GM04504 (cell line): ENCODE measurements at regions not wholly inside any gene's neighbourhood (a gene's known extent, or its start where the extent isn't known, plus 50 kb on each side); places are given as distances from the start of the nearest gene placed in this dataset.

Source experiments
- DNase-seq: peaks from one replicate; pipeline ENCODE4 v3.0.0-alpha.2; 2012; ENCODE audit warnings: low read depth

- DNase-seq, result no peak
Measured at GRCh38 chr10:78981970-78982281, 86.8 kb upstream of the ZMIZ1 start.

- no peak for DNase-seq
Measured at GRCh38 chr10:78982726-78983125, 86.0 kb upstream of the ZMIZ1 start.

GRCh38 chr10:78983608-78984007 is 85.2 kb upstream of the ZMIZ1 start:
- DNase-seq, result no peak

- DNase-seq, result no peak
Measured at GRCh38 chr10:78985973-78986818, 82.6 kb upstream of the ZMIZ1 start.

- DNase-seq, result no peak
Measured at GRCh38 chr10:78991187-78991586, 77.6 kb upstream of the ZMIZ1 start.

- no peak for DNase-seq
Measured at GRCh38 chr10:78992333-78992732, 76.4 kb upstream of the ZMIZ1 start.

GRCh38 chr10:78993261-78993945 is 75.4 kb upstream of the ZMIZ1 start:
- no peak for DNase-seq

- no peak for DNase-seq
Measured at GRCh38 chr10:78995987-78996791, 72.6 kb upstream of the ZMIZ1 start.

- no peak for DNase-seq
Measured at GRCh38 chr10:78996792-78997129, 72.0 kb upstream of the ZMIZ1 start.

GRCh38 chr10:78997635-78998618 is 70.8 kb upstream of the ZMIZ1 start:
- DNase-seq, result no peak

- no peak for DNase-seq
Measured at GRCh38 chr10:79001082-79001885, 67.5 kb upstream of the ZMIZ1 start.

- DNase-seq, result no peak
Measured at GRCh38 chr10:79002336-79002735, 66.4 kb upstream of the ZMIZ1 start.

- no peak for DNase-seq
Measured at GRCh38 chr10:79003183-79004100, 65.3 kb upstream of the ZMIZ1 start.

GRCh38 chr10:79004311-79004710 is 64.5 kb upstream of the ZMIZ1 start:
- no peak for DNase-seq

GRCh38 chr10:79005126-79005810 is 63.5 kb upstream of the ZMIZ1 start:
- no peak for DNase-seq

- DNase-seq, result no peak
Measured at GRCh38 chr10:79007018-79007417, 61.7 kb upstream of the ZMIZ1 start.

- no peak for DNase-seq
Measured at GRCh38 chr10:79007421-79008319, 61.1 kb upstream of the ZMIZ1 start.

- no peak for DNase-seq
Measured at GRCh38 chr10:79009145-79009544, 59.6 kb upstream of the ZMIZ1 start.
